ENCODE measurements at regions not wholly inside any gene's neighbourhood (a gene's known extent, or its start where the extent isn't known, plus 50 kb on each side); places are given as distances from the start of the nearest gene placed in this dataset.
"Not testable (repeated sequence)": the region's sequence is repeated elsewhere in the genome, so short reads cannot be mapped to it uniquely, and the experiment has no call there.

- DNase-seq: not testable (repeated sequence)
These were observed 60.3 kb upstream of the NMU start for GRCh38 chr4:55696424-55696823.

GRCh38 chr4:55706541-55706940 lies 70.4 kb upstream of the NMU start:
- no peak for DNase-seq

- DNase-seq: no peak
These were observed 71.4 kb upstream of the NMU start for GRCh38 chr4:55707507-55707906.

- not testable (repeated sequence) for DNase-seq
These were observed 71.9 kb upstream of the NMU start for GRCh38 chr4:55707991-55708390.

- DNase-seq: not testable (repeated sequence)
These were observed 76.7 kb upstream of the NMU start for GRCh38 chr4:55712835-55713234.

GRCh38 chr4:55721651-55722050 lies 85.6 kb upstream of the NMU start:
- no peak for DNase-seq

- no peak for DNase-seq
These were observed 86.0 kb upstream of the NMU start for GRCh38 chr4:55722132-55722531.

GRCh38 chr4:55723403-55723802 lies 87.3 kb upstream of the NMU start:
- DNase-seq: no peak

- DNase-seq: no peak
These were observed 89.0 kb upstream of the NMU start for GRCh38 chr4:55725057-55725456.

GRCh38 chr4:55727746-55728145 lies 91.6 kb upstream of the NMU start:
- DNase-seq: no peak

- no peak for DNase-seq
These were observed 90.0 kb upstream of the EXOC1L start for GRCh38 chr4:55729351-55730279.

GRCh38 chr4:55730280-55730931 lies 89.2 kb upstream of the EXOC1L start:
- no peak for DNase-seq

- DNase-seq: no peak
These were observed 87.6 kb upstream of the EXOC1L start for GRCh38 chr4:55731959-55732358.

- no peak for DNase-seq
These were observed 86.7 kb upstream of the EXOC1L start for GRCh38 chr4:55732864-55733263.

- no peak for DNase-seq
These were observed 85.7 kb upstream of the EXOC1L start for GRCh38 chr4:55733932-55734331.

- DNase-seq: no peak
These were observed 82.9 kb upstream of the EXOC1L start for GRCh38 chr4:55736605-55737183.

GRCh38 chr4:55742655-55743202 lies 76.9 kb upstream of the EXOC1L start:
- DNase-seq: no peak

GRCh38 chr4:55744369-55744768 lies 75.2 kb upstream of the EXOC1L start:
- DNase-seq: no peak

- no peak for DNase-seq
These were observed 74.6 kb upstream of the EXOC1L start for GRCh38 chr4:55745014-55745413.

GRCh38 chr4:55747793-55748192 lies 71.8 kb upstream of the EXOC1L start:
- DNase-seq: no peak

- no peak for DNase-seq
These were observed 69.9 kb upstream of the EXOC1L start for GRCh38 chr4:55749666-55750065.

- DNase-seq: no peak
These were observed 66.8 kb upstream of the EXOC1L start for GRCh38 chr4:55752810-55753209.

GRCh38 chr4:55753856-55754255 lies 65.7 kb upstream of the EXOC1L start:
- DNase-seq: no peak
